ENCODE measurements at regions not wholly inside any gene's neighbourhood (a gene's known extent, or its start where the extent isn't known, plus 50 kb on each side); places are given as distances from the start of the nearest gene placed in this dataset.

GRCh38 chr6:6713657-6714056 lies 125.1 kb downstream of the LY86 start:
- TF ChIP-seq CTCF (IDR thresholded peaks at IDR 0.05) (no peak), POLR2A (IDR thresholded peaks at IDR 0.05) (no peak)

Data from body of pancreas (tissue), 4 donors.